Embryonic facial prominence (tissue), 1 donor: ENCODE measurements at regions not wholly inside any gene's neighbourhood (a gene's known extent, or its start where the extent isn't known, plus 50 kb on each side); places are given as distances from the start of the nearest gene placed in this dataset.
"Not testable (repeated sequence)": the region's sequence is repeated elsewhere in the genome, so short reads cannot be mapped to it uniquely, and the experiment has no call there.

Source experiments
- DNase-seq: peaks from one replicate; pipeline ENCODE4 v3.0.0-alpha.2; 2016; ENCODE audit errors: extremely low spot score

DNA sequence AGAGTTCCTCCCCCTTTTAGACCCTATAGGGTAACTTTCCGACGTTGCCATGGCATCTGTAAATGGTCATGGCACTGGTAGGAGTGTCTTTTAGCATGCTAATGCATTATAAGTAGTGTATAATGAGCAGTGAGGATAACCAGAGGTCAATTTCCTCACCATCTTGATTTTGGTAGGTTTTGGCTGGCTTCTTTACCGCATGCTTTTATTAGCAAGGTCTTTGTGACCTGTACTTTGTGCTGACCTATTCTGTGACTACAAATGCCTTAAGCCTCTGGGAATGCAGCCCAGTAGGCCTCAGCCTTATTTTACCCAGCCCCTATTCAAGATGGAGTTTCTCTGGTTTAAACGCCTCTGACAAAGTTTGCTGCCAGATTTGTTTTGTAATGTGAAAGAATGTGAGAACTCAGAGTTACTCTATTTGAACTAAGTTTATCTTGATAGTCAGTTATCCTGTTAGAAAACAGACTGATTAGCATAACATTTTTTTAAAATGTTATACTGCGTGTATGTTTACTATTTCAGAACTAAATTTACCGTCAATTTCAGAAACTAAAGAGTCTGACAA is 111.3 kb upstream of the PRSS16 start:
- DNase-seq = no peak

- DNase-seq = no peak
These were observed 110.3 kb upstream of the PRSS16 start for GRCh38 chr6:27136978-27137814.

- DNase-seq = no peak
These were observed 109.1 kb upstream of the PRSS16 start for GRCh38 chr6:27138406-27138805.

DNA sequence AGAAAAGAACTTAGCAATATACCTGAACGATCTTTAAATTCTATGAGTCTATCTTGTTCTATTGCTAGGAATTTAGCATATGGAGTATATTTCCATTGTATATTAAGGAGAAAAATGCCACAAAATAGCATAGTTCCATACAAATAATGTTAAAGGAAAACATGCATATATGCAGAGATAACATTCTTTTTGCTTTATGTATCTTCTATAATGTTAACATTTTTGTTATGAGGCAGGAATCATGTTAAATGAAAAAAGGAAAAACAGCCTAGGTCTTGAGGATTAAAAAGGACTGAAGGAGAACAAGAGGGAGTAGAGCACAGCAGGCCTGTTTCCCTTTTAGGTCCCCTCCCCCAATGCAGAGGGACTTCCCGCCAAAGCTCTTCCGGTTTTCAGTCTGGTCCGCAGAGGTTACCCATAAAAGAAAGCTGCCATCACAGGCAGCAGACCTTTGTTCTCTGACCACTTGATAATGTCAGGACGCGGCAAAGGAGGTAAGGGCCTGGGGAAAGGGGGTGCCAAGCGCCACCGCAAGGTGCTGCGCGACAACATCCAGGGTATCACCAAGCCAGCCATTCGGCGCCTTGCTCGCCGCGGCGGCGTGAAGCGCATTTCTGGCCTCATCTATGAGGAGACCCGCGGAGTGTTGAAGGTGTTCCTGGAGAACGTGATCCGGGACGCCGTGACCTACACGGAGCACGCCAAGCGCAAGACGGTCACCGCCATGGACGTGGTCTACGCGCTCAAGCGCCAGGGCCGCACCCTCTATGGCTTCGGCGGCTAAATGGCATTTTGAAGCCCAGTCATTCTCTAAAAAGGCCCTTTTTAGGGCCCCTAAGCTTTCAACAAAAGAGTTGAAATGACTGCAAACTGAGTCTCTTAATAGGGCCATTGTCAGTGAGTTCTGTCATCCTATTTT is 108.4 kb upstream of the PRSS16 start:
- peak; percentile 82 for DNase-seq

DNA sequence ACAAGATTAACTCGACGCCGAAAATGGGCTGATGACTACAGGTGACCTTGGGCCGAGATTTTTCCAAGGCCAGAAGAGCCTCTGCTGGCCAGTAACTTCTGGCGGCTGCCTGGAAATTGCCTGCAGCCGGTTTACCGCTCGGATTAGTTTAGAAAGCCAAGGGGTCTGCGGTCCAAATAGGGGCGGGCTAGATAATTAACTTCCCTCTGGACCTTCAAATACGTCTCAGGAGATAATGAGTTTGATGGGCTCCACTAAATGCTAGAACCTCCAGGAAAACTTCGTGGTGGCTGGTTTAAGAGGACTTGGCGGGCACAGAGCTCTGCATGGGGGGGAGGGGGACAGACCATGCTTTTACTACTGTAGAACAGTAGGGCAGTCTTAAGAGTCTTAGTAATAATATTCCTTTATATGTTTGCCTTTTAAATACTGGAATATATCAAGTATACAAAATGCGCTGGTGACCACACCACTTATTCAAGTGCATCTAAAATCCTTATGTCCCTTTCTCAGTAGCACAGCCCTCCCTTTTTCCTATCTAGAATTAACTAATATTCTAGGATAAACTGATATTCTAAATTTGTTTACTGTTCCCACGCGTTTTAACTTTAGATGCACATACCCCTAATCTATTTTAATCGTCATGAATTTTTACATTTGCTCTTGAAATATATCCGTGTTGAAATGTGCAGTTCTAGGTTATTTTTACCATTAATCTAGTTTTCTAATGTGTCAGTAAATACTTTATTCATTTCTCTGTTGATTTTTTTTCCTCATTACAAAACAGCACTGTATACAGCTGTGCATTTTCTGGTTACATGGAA is 107.5 kb upstream of the PRSS16 start:
- no peak for DNase-seq

- DNase-seq = no peak
These were observed 106.4 kb upstream of the PRSS16 start for GRCh38 chr6:27140999-27141528.

DNA sequence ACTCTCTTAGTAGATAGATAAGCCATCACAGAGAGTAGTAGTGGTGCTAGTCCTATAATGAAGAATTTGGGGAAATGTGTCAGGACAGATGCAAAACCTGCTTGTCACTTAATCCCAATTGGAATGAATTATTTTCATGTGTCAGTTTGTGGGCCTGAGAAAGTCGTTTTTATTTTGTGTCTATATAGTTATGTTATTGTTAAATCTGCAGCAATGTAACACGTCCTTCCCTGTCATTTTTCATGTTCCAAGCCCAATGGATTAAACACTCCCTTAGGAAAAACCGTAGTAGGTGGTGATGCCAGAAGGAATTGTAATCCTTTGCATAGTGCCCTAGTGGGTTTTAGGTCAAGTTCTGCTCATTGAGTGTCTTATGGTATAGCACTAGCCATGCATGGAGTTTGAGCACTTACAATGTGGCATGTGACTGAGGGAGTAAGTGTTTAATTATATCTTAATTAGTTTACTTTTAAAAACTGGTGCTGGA is 105.9 kb upstream of the PRSS16 start:
- DNase-seq = no peak

- not testable (repeated sequence) for DNase-seq
These were observed 104.5 kb upstream of the PRSS16 start for GRCh38 chr6:27143020-27143388.

DNA sequence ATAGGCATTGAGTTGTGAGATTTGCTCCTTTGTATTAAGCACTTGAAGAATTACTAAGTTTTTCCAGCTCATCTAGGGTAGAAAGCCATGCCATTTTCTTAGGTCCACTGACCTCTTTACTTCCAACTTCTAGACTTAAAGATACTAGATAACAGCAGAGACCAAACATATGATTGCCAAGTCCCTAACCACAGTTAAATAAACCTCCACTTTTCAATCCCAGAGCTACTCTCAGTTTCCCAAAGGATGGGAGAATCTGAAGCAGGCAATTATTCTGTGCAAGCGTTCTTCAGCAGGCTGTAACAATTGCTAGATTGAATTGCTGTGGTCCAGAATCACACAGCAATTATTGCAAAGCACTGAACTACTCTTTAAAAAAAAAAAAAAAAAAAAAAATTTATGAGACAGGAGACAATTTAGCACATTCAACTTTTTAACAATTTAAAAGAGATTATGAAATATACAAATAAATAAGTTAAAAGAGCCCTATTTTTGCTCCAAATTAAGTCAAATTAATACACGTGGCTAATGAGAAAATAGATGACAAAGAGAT is 104.0 kb upstream of the PRSS16 start:
- DNase-seq = no peak

GRCh38 chr6:27144740-27145079 is 102.8 kb upstream of the PRSS16 start:
- DNase-seq = no peak

DNA sequence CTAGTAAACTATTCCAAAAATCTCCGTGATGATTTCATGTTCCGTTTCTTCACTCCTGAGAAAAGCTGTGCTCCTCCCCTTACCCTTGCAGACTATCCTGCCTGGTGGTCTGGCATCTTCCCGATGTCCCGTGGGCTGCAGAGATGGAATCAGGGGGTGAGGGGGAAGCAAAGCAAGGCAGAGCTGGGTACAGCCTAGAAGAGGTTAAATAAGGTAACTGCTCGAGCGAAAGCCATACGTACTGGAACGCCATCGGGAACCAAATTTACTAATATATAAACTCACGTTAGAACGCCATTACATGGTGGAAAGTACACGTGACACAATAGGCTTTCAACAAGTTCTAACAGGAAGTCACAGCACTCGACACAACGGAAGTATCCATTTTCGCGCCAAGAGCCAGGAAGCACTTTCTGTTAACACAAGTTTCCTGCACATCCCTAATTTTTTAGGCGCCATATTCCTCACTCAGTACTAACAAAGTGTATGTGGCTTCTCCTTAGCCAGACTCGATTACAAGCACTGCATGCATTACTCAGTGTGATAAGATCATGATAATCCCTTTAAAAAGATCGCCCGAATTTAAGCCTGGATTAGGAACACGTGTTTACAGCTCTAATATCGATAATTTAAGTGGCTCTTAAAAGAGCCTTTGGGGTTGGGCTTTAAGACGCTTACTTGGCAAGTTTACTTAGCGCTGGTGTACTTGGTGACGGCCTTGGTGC is 101.6 kb upstream of the PRSS16 start:
- peak; percentile 94 for DNase-seq

GRCh38 chr6:27146456-27146705 is 101.1 kb upstream of the PRSS16 start:
- DNase-seq = not testable (repeated sequence)

- DNase-seq = peak; percentile 100
These were observed 100.6 kb upstream of the PRSS16 start for GRCh38 chr6:27146706-27147505.

DNA sequence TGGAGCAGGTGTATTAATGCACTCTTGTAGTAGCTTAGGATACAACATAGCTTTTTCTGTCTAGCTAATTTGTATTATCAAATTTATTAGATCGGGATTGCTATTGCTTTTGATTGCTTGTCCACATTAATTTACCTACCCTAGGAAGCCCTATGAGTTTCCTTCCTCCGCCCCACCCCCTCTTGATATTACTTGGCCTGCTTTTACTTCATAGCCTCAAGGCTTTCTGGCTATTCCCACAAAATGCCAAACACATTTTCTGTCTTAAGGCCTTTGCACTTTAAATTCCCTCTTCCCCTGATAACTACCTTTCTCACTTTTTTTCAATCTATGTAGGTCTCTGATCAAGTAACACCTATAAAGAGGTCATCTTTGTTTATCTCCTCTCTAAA is 99.1 kb upstream of the PRSS16 start:
- DNase-seq = no peak

- DNase-seq = no peak
These were observed 98.4 kb upstream of the PRSS16 start for GRCh38 chr6:27149150-27149549.

DNA sequence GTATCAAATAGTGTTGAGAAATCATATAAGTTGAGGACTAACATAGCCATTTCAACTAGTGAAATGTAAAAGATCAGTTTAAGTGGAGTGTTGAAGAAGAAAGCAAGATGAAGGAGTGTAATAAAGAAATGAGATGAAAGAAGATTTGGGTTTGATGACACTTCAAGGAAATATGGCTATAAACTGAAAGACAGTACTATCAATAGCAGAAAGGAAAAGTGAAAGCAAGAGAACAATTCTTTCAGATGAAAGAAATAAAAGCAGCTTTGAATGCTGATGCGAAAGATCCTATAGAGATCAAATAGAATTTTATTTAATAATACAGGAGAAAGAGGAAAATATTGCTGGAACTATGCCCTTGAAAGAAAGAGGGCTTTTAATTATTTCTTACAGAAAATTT is 92.8 kb upstream of the PRSS16 start:
- DNase-seq = no peak

DNA sequence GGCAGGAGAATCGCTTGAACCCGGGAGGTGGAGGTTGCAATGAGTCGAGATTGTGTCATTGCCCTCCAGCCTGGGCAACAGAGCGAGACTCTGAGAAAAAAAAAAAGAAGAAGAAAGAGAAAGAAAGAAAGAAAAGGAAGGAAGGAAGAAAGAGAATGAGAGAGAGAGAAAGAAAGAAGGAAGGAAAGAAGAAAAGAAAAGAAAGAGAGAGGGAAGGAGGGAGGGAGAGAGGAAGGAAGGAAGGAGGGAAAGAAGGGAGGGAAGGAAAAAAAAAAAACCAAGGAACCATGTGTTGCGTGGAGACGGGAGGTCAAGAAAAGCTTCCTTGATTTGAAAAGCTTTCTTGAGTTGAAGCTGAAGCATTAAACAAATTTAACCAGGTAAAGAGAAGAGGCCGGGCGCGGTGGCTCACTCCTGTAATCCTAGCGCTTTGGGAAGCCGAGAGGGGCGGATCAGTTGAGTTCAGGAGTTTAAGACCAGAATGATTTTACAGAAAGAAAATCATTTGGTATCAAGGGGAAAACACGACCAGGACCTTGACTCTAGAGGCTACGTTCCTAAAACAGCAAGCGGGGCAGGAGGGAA is 90.5 kb upstream of the PRSS16 start:
- DNase-seq = no peak

DNA sequence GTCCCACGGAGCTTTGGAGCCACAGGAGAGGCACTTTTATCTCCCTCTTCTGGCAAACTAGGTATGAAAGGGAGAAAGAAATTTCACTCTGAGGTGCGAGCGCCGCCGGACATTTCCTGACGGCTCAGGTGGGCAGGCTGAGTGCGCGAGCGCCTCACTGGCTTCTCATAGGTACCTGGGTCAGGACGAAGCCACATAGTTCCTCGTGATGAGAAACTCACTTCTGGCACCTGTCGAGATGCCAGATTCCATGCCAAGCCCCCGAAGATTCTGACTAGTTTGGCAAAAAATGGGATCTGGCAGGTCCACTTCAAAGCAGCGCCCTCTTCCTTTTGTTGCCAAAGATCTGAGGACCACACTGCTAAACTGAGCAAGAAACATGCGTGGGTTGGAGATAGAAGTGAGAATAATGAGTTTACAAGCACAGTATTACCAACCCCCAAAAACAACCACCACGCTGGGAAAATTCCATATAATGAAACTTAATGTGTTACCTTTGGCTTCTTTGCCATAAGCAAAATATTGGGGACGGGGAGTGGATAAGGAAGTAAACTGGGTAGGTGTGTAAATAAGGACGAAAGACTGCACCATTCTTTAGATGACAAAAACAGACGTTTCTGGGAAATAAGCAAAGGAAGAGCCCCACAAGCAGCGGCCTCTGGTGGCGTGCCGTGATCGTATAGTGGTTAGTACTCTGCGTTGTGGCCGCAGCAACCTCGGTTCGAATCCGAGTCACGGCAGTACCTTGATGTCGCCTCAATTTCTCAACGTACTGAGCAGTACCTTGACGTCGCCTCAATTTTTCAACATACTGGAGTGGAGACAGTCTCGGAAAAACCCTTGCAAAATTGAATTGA is 89.8 kb upstream of the PRSS16 start:
- DNase-seq = no peak

GRCh38 chr6:27158316-27158643 is 89.2 kb upstream of the PRSS16 start:
- DNase-seq = no peak
